Chondrocyte (in vitro differentiated cells): ENCODE measurements at regions not wholly inside any gene's neighbourhood (a gene's known extent, or its start where the extent isn't known, plus 50 kb on each side); places are given as distances from the start of the nearest gene placed in this dataset.
A peak's percentile ranks its signal among the peaks of the same experiment; 100 is the strongest.

Source experiments
- DNase-seq: peaks from one replicate; pipeline ENCODE4 v3.0.0; 2021; ENCODE audit warnings: mixed read lengths, low spot score
- H3K27ac Mint-ChIP-seq: one replicate; pipeline ENCODE4 v1.8.0; 2021; ENCODE audit warnings: mild to moderate bottlenecking, moderate library complexity, mixed read lengths; ENCODE audit not compliant: unreplicated experiment
- H3K27me3 Mint-ChIP-seq: 2 replicates; pipeline ENCODE4 v1.8.0; 2021; ENCODE audit warnings: low read depth, mixed read lengths
- H3K36me3 Mint-ChIP-seq: 2 replicates; pipeline ENCODE4 v1.8.0; 2021; ENCODE audit warnings: low read depth, mixed read lengths
- H3K4me1 Mint-ChIP-seq: 2 replicates; pipeline ENCODE4 v1.8.0; 2021; ENCODE audit warnings: low read depth, mild to moderate bottlenecking, mixed read lengths
- H3K4me3 Mint-ChIP-seq: one replicate; pipeline ENCODE4 v1.8.0; 2021; ENCODE audit warnings: mild to moderate bottlenecking, moderate library complexity, mixed read lengths; ENCODE audit not compliant: unreplicated experiment
- H3K9me3 Mint-ChIP-seq: 2 replicates; pipeline ENCODE4 v1.8.0; 2021; ENCODE audit warnings: low read depth, mixed read lengths
- TF ChIP-seq, protein P1 (sequence below): fragments of 200-600 bp; sonication (generic); IDR thresholded peaks from 2 replicates; pipeline ENCODE4 v1.5.0; 2021; ENCODE audit warnings: antibody characterized with exemption, mild to moderate bottlenecking, moderate library complexity

GRCh38 chr10:84606428-84606827 lies 278.0 kb downstream of the CCSER2 start:
- H3K27me3 Mint-ChIP-seq, result peaks cover 38% of the 10 kb centered on the region
- H3K4me1 Mint-ChIP-seq, result no peaks in the 10 kb centered on the region
- no peak for DNase-seq
- TF ChIP-seq, protein P1, sequence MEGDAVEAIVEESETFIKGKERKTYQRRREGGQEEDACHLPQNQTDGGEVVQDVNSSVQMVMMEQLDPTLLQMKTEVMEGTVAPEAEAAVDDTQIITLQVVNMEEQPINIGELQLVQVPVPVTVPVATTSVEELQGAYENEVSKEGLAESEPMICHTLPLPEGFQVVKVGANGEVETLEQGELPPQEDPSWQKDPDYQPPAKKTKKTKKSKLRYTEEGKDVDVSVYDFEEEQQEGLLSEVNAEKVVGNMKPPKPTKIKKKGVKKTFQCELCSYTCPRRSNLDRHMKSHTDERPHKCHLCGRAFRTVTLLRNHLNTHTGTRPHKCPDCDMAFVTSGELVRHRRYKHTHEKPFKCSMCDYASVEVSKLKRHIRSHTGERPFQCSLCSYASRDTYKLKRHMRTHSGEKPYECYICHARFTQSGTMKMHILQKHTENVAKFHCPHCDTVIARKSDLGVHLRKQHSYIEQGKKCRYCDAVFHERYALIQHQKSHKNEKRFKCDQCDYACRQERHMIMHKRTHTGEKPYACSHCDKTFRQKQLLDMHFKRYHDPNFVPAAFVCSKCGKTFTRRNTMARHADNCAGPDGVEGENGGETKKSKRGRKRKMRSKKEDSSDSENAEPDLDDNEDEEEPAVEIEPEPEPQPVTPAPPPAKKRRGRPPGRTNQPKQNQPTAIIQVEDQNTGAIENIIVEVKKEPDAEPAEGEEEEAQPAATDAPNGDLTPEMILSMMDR, result no peak
- no peaks in the 10 kb centered on the region for H3K9me3 Mint-ChIP-seq
- H3K36me3 Mint-ChIP-seq, result no peaks in the 10 kb centered on the region
- no peak overlapping the region for H3K4me3 Mint-ChIP-seq
- no peak overlapping the region for H3K27ac Mint-ChIP-seq

GRCh38 chr10:84607044-84607443 lies 278.7 kb downstream of the CCSER2 start:
- H3K27ac Mint-ChIP-seq, result no peak overlapping the region
- no peaks in the 10 kb centered on the region for H3K4me1 Mint-ChIP-seq
- peaks cover 38% of the 10 kb centered on the region for H3K27me3 Mint-ChIP-seq
- no peaks in the 10 kb centered on the region for H3K36me3 Mint-ChIP-seq
- TF ChIP-seq, protein P1, result no peak
- no peak for DNase-seq
- H3K4me3 Mint-ChIP-seq, result no peak overlapping the region
- no peaks in the 10 kb centered on the region for H3K9me3 Mint-ChIP-seq

DNA sequence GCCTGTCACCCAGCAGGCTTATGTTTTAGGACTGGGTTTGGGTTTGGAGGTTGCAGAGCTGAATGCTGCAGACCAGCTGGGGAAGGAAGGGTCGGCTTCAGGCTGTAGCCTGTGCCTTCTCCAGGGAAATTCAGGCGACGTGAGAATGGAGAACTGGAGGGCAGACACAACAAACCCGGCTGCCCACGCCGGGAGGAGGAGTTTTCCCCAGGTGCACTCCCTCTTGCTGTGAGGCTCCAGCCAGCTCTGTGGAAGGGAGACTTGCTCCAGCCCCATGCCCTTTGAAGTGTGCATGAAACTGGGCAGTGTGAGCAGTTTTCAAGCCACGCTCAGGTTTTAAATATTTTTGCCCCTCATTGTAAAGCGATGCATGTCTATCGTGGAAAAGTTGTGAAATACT lies 279.1 kb downstream of the CCSER2 start:
- TF ChIP-seq, protein P1, result no peak
- no peak overlapping the region for H3K4me3 Mint-ChIP-seq
- H3K27me3 Mint-ChIP-seq, result peaks cover 40% of the 10 kb centered on the region
- no peaks in the 10 kb centered on the region for H3K4me1 Mint-ChIP-seq
- no peaks in the 10 kb centered on the region for H3K9me3 Mint-ChIP-seq
- no peak for DNase-seq
- H3K36me3 Mint-ChIP-seq, result no peaks in the 10 kb centered on the region
- H3K27ac Mint-ChIP-seq, result no peak overlapping the region

GRCh38 chr10:84608126-84608525 lies 279.7 kb downstream of the CCSER2 start:
- H3K4me1 Mint-ChIP-seq, result no peaks in the 10 kb centered on the region
- H3K9me3 Mint-ChIP-seq, result no peaks in the 10 kb centered on the region
- no peak overlapping the region for H3K4me3 Mint-ChIP-seq
- TF ChIP-seq, protein P1, result no peak
- peaks cover 45% of the 10 kb centered on the region for H3K27me3 Mint-ChIP-seq
- H3K36me3 Mint-ChIP-seq, result no peaks in the 10 kb centered on the region
- DNase-seq, result no peak
- no peak overlapping the region for H3K27ac Mint-ChIP-seq

DNA sequence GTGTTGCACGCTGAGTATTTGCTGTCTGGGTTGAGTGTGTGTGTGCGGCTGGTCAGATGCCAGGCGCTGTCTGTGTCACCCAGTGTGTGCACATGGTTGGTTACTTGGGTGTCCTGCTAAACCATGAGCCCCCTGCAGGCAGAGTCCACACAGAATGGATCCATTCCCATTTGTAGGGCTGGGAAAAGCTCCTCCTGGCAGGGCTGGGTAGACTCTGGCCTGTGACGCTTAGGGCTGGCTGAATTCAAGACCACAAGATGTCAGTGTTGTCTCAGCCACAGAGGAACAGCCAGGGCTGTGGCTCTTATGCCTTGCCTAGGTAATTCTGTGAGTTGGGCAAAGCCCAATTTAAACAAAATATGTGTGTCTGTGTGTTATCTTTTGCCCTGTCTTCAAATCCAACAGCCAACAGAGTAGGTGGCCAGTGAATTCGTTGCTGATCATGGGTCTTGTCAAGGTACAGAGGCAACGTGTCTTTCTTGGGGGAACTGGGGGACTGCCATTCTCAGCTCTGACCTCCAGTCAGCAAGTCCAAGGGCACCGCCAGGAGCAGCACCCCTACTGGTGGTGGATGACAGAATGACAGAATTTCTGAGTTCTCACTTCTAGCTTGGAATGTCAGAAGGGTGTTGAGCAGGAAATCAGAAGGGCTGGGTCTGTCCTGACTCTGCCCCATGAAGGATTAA lies 285.1 kb downstream of the CCSER2 start:
- Mint-ChIP-seq H3K27me3 (peaks cover 30% of the 10 kb centered on the region), H3K4me1 (no peaks in the 10 kb centered on the region), H3K27ac (no peak overlapping the region), H3K36me3 (no peaks in the 10 kb centered on the region), H3K4me3 (no peak overlapping the region), H3K9me3 (peaks cover 4% of the 10 kb centered on the region)
- TF ChIP-seq, protein P1, result peak; percentile 75
- no peak for DNase-seq
